NCI-H2029 treated with DMSO at 0.1 percent for 48 hours (cell line): ENCODE measurements at regions not wholly inside any gene's neighbourhood (a gene's known extent, or its start where the extent isn't known, plus 50 kb on each side); places are given as distances from the start of the nearest gene placed in this dataset.

ENCODE experiments used
- DNase-seq: peaks from one replicate; lab custom pipeline; 2025; lab: John Stamatoyannopoulos, UW

DNA sequence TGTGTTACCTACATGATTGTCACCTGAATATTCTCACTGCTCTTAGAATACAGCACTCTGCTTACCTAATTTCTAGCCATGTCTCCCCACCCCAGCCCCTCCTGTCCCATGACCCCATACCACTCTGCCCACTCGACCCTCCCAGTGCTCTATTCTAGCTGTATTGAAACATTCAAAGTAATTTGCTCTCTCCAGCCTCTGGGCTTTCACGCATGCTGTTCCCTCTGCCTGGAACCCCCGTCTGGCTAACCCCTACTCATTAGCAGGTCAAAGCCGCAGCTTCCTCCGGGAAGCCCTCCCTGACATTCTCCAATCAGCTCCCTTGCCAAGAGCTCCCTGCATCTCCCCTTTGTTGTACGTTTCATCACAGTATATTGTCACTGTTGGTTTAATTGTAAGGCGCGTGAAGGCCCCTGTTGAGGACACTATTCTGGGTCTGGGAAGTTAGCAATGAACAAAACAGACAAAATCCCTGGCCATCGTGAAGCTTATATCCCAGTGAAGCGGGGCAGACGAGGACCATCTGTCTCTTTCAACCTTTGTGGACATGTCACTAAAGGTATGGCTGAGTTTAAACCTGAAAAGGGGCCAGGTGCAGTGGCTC lies 72.3 kb upstream of the LHX1 start:
- DNase-seq, result no peak

GRCh38 chr17:36867716-36868341 lies 69.4 kb upstream of the LHX1 start:
- DNase-seq, result no peak

DNA sequence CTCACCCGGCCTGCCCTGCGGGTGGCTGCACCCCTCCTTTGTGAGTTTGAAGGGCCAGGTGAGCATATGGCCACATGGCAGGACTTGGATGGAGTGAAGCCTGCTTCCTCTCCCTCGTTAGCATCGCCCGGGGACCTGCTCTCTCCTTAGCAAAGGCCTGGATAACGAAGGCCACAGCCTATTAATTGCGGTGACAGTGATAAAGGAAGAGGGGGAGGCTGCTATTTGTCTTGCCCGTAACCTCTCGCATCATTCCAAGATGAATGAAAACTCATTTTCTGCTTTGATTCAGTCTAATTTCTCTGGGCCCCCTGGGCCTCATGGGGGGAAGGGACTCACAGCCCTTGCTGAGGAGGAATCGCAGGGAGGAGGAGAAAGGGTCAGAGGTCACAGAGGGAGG lies 68.5 kb upstream of the LHX1 start:
- DNase-seq, result no peak

DNA sequence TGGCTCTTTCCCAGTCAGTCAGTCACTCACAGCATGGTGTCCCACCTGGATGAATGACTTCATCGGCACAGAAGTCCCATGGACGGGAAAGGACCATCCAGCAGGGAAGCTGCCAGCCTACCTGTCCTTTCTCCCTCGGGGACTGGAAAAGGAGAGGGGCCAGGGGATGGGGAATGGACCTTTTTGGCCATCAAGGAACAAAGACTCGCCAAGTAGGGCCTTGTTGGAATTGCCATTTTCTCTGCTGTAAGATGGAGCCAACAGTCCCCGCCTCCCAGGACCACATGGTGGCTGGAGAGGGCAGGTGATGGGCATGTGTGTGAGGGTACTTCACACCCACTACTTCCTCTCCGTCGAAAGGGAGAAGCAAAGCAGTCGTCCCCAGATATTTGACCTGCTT lies 67.8 kb upstream of the LHX1 start:
- no peak for DNase-seq

- no peak for DNase-seq
Measured at GRCh38 chr17:36869856-36870719, 67.2 kb upstream of the LHX1 start.

DNA sequence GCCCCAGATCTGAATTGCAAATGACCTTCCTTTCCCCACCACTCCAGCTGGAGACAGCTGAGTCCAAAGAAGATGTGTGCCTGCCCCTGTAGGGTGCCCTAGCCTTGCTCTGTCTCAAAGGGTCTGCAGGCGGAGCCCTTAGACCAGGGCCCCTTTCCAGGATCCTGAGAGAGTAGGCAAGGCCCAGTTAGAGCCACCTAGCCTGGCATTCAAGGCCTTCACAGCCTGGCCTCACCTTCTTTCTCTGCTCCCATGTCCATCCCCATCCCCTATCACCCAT lies 66.6 kb upstream of the LHX1 start:
- no peak for DNase-seq

DNA sequence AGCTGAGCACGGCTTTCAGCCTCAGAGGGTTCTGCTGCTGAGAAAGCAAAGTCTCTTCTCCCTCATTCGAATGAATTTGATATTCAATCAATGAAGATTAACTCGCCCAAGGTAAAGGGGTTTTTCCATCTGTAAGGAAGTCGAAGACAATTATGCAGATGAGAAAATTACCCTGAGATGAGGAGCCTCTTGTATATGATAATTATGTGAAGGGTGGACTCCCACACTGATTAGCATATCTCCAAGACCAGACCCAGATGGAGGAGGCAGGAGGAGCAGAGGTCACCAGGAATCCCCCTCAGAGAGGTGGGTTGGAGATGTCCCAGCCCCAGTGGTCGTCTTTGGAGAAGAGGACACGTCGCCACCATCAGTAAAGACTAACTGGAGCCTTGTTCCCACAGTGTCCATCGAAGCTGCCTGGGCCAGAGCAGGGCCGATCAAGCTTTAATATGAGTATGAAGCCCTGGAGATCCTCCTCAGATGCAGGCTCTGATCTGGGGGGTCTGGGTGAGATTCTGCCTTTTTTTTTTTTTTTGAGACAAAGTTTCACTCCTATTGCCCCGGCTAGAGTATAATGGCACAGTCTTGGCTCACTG lies 61.5 kb upstream of the LHX1 start:
- no peak for DNase-seq

DNA sequence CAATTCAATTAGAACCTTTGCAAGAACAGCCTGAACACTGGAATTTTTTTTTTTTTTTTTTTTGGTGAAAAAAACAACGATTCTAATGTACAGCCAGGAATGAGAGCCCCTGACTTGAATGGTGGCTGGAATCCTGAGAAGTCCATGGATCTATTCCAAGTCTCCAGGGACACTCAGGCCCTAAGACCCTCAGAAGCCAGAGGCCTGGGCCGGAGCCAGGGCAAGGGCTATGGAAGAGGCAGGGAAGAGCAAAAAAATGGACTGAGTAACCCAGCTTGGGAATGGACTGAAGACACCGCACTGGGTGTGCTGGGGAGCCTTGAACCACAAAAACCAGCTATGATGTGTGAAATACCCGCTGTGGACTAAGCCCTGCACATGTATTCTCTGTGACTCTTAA lies 60.3 kb upstream of the LHX1 start:
- DNase-seq, result no peak

DNA sequence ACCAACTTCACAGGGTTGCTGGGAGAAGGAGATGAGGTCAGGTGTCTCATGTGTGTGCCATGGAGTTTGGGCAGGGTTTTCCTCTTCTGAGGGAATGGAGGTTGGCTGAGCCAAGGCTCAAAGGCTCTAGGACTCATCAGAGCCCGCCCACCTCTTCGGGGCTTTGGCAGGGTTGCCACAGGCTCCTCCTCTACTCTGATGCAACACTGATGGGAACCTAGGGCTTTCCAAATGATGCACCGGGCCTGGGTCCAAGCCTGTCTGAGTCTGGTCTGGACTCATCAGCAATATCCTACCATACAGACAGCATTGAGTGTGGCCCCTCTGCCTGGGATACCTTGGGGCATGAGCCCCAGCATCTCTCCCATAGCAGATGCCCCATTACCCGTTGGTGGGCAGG lies 59.5 kb upstream of the LHX1 start:
- no peak for DNase-seq

GRCh38 chr17:36878216-36878615 lies 59.1 kb upstream of the LHX1 start:
- no peak for DNase-seq

- no peak for DNase-seq
Measured at GRCh38 chr17:36879027-36879426, 58.2 kb upstream of the LHX1 start.

DNA sequence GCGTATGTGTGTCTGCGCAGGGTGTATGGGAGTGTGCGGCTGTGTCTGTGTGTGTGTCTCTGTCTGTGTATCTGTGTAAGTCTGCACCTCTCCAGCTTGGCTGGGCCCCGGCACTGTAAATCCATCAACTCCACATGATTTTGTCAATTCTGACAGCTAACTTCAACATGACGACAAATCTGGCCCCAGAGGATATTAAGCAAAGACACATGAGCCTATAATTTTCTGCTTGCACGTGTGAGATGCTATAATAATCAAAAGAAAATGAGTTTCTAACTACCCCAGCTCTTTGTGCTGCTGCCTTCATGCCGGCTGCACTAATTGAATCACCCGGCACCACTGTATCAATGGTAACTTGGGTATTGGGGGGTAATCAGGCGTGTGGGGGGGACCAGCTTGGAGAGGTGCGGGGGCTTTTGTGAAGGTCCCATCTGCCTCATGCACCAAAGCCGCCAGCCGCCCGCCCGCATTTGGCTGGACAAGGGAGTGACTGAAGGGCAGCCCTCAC lies 57.6 kb upstream of the LHX1 start:
- DNase-seq, result no peak

- no peak for DNase-seq
Measured at GRCh38 chr17:36880268-36880905, 56.9 kb upstream of the LHX1 start.

- DNase-seq, result no peak
Measured at GRCh38 chr17:36881323-36881722, 56.0 kb upstream of the LHX1 start.

DNA sequence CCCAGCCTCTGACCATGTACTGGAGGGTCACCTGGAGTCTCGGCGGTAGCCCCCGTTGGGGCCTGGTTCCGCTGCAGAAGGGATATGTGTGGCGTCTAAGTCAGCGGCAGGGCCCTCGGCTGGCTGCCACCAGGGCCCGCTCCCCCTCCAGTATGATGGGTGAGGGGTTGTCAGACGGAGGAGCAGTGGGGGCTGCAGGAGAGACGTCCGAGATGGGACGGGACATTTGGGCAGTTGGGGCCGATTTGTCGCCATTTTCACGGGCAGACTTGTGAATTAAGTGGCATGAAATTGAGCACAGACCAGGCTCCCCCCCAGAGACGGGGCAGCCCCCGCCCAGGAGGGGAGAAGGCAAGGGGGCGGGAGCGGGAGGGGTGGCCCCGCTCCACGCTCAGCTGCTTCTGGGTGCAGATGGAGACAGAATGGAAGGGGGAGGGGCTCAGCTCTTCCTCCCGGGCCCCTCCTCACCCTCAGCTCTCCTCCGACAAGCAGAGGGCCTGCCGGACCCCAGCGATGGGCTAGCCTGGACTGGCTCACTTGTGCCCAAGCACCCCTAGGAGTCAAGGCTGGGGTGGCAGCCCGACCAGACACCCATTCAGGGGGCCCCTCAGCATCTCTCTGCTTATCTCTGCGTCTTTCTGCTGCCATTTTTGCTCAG lies 52.7 kb upstream of the LHX1 start:
- no peak for DNase-seq

GRCh38 chr17:36885153-36885735 lies 52.0 kb upstream of the LHX1 start:
- DNase-seq, result no peak

DNA sequence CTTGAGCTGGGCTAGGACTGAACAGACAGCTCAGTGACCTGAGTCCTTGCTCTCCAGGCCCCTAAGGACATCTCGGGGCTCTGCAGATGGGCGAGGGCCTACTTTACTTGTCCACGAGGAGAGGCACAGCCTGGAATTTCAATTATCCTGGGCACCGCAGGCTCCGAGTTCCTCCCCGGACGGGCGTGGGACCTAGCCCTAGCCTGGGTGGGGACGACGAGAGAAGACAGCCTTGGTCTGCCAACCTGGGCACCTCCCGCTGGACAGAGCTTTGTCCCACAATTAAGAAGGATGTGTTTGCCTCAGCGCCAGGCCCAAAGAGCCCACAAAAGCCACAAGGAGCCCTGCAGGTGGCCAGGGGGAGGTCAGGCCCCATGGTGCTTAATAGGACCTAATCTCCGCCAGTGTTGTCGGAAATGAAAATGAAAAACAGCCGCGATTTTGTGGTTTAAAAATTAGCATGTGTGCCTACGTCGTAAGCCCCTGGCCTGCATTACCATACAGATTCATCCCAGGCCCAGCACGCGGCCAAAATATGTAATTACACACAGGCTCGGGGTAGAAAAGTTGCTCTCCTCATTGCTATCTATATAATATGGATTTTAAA lies 51.4 kb upstream of the LHX1 start:
- no peak for DNase-seq
